ENCODE measurements at regions not wholly inside any gene's neighbourhood (a gene's known extent, or its start where the extent isn't known, plus 50 kb on each side); places are given as distances from the start of the nearest gene placed in this dataset.

- Histone ChIP-seq H3K9me3 (ENCODE audit: control extremely low read depth in 1 of 3, control insufficient read depth in 2 of 3, insufficient read depth in 1 of 3, low read length in 2 of 3) (peaks cover 0 to 3% (median 2%) of the 10 kb centered on the region in 3 donors), H2AFZ (ENCODE audit: insufficient read depth, low read depth, low read length, poor library complexity, severe bottlenecking) (no peak overlapping the region), H3K4me2 (replicated peaks; ENCODE audit: low read depth, low read length, poor library complexity, severe bottlenecking) (no peak overlapping the region), H3K79me2 (ENCODE audit: control insufficient read depth, insufficient read depth, low read length) (no peaks in the 10 kb centered on the region), H3K4me1 (ENCODE audit: control insufficient read depth in 2 of 2, insufficient read depth in 2 of 2, low read length in 2 of 2) (no peaks in the 10 kb centered on the region), H3K36me3 (replicated peaks in 1 of 2; ENCODE audit: control extremely low read depth in 1 of 2, control insufficient read depth in 1 of 2, extremely low read depth in 1 of 2, insufficient read depth in 2 of 2, low read length in 1 of 2) (no peaks in the 10 kb centered on the region), H3K27ac (ENCODE audit: low read length in 2 of 2) (no peak overlapping the region), H3K27me3 (replicated peaks in 1 of 4; ENCODE audit: control extremely low read depth in 1 of 4, control insufficient read depth in 3 of 4, insufficient read depth in 4 of 4, low read length in 3 of 4) (peaks cover 0 to 9% (median 3%) of the 10 kb centered on the region in 4 experiments), H3K4me3 (ENCODE audit: control extremely low read depth in 1 of 5, extremely low read depth in 1 of 5, insufficient read depth in 1 of 5, low read depth in 2 of 5, low read length in 4 of 5) (no peak overlapping the region), H3K9ac (ENCODE audit: low read length) (no peak overlapping the region), H4K20me1 (ENCODE audit: control insufficient read depth, insufficient read depth, low read length, poor library complexity, severe bottlenecking) (no peaks in the 10 kb centered on the region)
- Mint-ChIP-seq H3K27me3 (peaks cover 38% of the 10 kb centered on the region), H3K9me3 (ENCODE audit: insufficient read depth) (no peaks in the 10 kb centered on the region), H3K27ac (no peak overlapping the region), H3K4me1 (no peaks in the 10 kb centered on the region), H3K4me3 (no peak overlapping the region)
- ChIA-PET CTCF (interaction anchor here (1.8 to 2.2 kb wide), 2 partner anchors 8 to 257 kb away, joined by 9 to 13 read pairs; no protein-coding TSS in a partner anchor), POLR2A (no interaction called here)
- intact Hi-C loops (cut with micrococcal nuclease) = no loop called here
- TF ChIP-seq CTCF (IDR thresholded peaks at IDR 0.05) (no peak), EZH2 (IDR thresholded peaks at IDR 0.05; ENCODE audit: borderline replicate concordance, insufficient read depth, low read depth, low read length, poor library complexity, severe bottlenecking) (no peak)
- no peak for DNase-seq
- no peak for ATAC-seq (ENCODE audit: low read depth)
Measured at GRCh38 chr13:97101912-97102708, 107.8 kb upstream of the OXGR1 start.

GRCh38 chr13:97106323-97106722, 112.0 kb upstream of the OXGR1 start:
- CTCF ChIA-PET = interaction anchor here (7.3 to 9.9 kb wide), 2 partner anchors 236 to 252 kb away, joined by 118 to 307 read pairs; no protein-coding TSS in a partner anchor
- Histone ChIP-seq H4K20me1 (ENCODE audit: control insufficient read depth, insufficient read depth, low read length, poor library complexity, severe bottlenecking) (no peaks in the 10 kb centered on the region), H3K36me3 (replicated peaks in 1 of 2; ENCODE audit: control extremely low read depth in 1 of 2, control insufficient read depth in 1 of 2, extremely low read depth in 1 of 2, insufficient read depth in 2 of 2, low read length in 1 of 2) (no peaks in the 10 kb centered on the region), H3K4me2 (replicated peaks; ENCODE audit: low read depth, low read length, poor library complexity, severe bottlenecking) (no peak overlapping the region), H3K4me1 (ENCODE audit: control insufficient read depth in 2 of 2, insufficient read depth in 2 of 2, low read length in 2 of 2) (peaks cover 7 to 11% of the 10 kb centered on the region in 2 donors), H3K27ac (ENCODE audit: low read length in 2 of 2) (no peak overlapping the region), H3K9ac (ENCODE audit: low read length) (no peak overlapping the region), H3K79me2 (ENCODE audit: control insufficient read depth, insufficient read depth, low read length) (no peaks in the 10 kb centered on the region), H3K9me3 (ENCODE audit: control extremely low read depth in 1 of 3, control insufficient read depth in 2 of 3, insufficient read depth in 1 of 3, low read length in 2 of 3) (no peaks in the 10 kb centered on the region), H3K4me3 (ENCODE audit: control extremely low read depth in 1 of 5, extremely low read depth in 1 of 5, insufficient read depth in 1 of 5, low read depth in 2 of 5, low read length in 4 of 5) (no peak overlapping the region), H2AFZ (ENCODE audit: insufficient read depth, low read depth, low read length, poor library complexity, severe bottlenecking) (no peak overlapping the region), H3K27me3 (replicated peaks in 1 of 4; ENCODE audit: control extremely low read depth in 1 of 4, control insufficient read depth in 3 of 4, insufficient read depth in 4 of 4, low read length in 3 of 4) (peaks cover 0 to 14% (median 6%) of the 10 kb centered on the region in 4 experiments)
- ATAC-seq (ENCODE audit: low read depth) (no peak), DNase-seq (no peak)
- intact Hi-C loops (cut with micrococcal nuclease) = no loop called here
- TF ChIP-seq CTCF (IDR thresholded peaks at IDR 0.05) (no peak), EZH2 (IDR thresholded peaks at IDR 0.05; ENCODE audit: borderline replicate concordance, insufficient read depth, low read depth, low read length, poor library complexity, severe bottlenecking) (no peak)
- Mint-ChIP-seq H3K4me3 (no peak overlapping the region), H3K27ac (no peak overlapping the region), H3K9me3 (ENCODE audit: insufficient read depth) (no peaks in the 10 kb centered on the region), H3K4me1 (peaks cover 3% of the 10 kb centered on the region), H3K27me3 (peaks cover 39% of the 10 kb centered on the region)
- POLR2A ChIA-PET = no interaction called here
- WGBS (ENCODE audit: insufficient coverage) = 68% methylated on average over 4 of the region's 6 CpGs

Measured in B cell (primary cell).